Osteocyte (in vitro differentiated cells): ENCODE measurements at regions not wholly inside any gene's neighbourhood (a gene's known extent, or its start where the extent isn't known, plus 50 kb on each side); places are given as distances from the start of the nearest gene placed in this dataset.

ENCODE experiments used
- DNase-seq: peaks from one replicate; pipeline ENCODE4 v3.0.0; 2021; ENCODE audit warnings: mixed read lengths; ENCODE audit not compliant: unreplicated experiment; ENCODE audit errors: extremely low spot score
- H3K27ac Mint-ChIP-seq: one replicate; pipeline ENCODE4 v1.8.0; 2021; ENCODE audit warnings: mild to moderate bottlenecking, mixed read lengths; ENCODE audit not compliant: unreplicated experiment
- H3K27me3 Mint-ChIP-seq: one replicate; pipeline ENCODE4 v1.8.0; 2021; ENCODE audit warnings: mixed read lengths; ENCODE audit not compliant: unreplicated experiment
- H3K36me3 Mint-ChIP-seq: one replicate; pipeline ENCODE4 v1.8.0; 2021; ENCODE audit warnings: mixed read lengths; ENCODE audit not compliant: unreplicated experiment
- H3K4me1 Mint-ChIP-seq: one replicate; pipeline ENCODE4 v1.8.0; 2021; ENCODE audit warnings: mixed read lengths; ENCODE audit not compliant: unreplicated experiment
- H3K4me3 Mint-ChIP-seq: one replicate; pipeline ENCODE4 v1.8.0; 2021; ENCODE audit warnings: mild to moderate bottlenecking, moderate library complexity, mixed read lengths; ENCODE audit not compliant: unreplicated experiment
- H3K9me3 Mint-ChIP-seq: one replicate; pipeline ENCODE4 v1.8.0; 2021; ENCODE audit warnings: mixed read lengths; ENCODE audit not compliant: unreplicated experiment
- TF ChIP-seq, protein P1 (sequence below): fragments of 200-600 bp; sonication (generic); IDR thresholded peaks from 2 replicates; pipeline ENCODE4 v1.5.0; 2021; ENCODE audit warnings: antibody characterized with exemption, mild to moderate bottlenecking, moderate library complexity

DNA sequence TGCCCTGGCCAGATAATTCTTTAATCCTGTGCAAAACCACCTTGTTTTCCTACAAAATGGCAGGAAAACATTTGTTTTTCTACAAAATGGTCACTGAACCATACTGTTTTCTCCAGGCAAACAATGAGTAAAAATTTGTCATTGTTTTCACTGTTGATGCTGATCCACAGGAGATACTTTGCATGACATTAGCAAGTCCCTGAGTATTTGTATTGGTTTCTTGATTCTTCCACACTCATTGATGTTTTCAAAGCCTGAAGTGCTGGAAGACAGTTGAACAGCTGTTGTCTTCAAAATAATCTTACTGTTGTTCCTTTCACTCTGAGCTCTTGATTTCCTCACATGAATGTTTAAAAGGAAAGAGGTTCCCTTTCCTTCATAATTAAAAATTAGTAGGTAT is 123.1 kb upstream of the HTR2A start:
- Mint-ChIP-seq H3K4me1 (no peaks in the 10 kb centered on the region), H3K36me3 (no peaks in the 10 kb centered on the region), H3K4me3 (no peak overlapping the region), H3K9me3 (peaks cover 4% of the 10 kb centered on the region), H3K27ac (no peak overlapping the region), H3K27me3 (peaks cover 2% of the 10 kb centered on the region)
- TF ChIP-seq, protein P1, sequence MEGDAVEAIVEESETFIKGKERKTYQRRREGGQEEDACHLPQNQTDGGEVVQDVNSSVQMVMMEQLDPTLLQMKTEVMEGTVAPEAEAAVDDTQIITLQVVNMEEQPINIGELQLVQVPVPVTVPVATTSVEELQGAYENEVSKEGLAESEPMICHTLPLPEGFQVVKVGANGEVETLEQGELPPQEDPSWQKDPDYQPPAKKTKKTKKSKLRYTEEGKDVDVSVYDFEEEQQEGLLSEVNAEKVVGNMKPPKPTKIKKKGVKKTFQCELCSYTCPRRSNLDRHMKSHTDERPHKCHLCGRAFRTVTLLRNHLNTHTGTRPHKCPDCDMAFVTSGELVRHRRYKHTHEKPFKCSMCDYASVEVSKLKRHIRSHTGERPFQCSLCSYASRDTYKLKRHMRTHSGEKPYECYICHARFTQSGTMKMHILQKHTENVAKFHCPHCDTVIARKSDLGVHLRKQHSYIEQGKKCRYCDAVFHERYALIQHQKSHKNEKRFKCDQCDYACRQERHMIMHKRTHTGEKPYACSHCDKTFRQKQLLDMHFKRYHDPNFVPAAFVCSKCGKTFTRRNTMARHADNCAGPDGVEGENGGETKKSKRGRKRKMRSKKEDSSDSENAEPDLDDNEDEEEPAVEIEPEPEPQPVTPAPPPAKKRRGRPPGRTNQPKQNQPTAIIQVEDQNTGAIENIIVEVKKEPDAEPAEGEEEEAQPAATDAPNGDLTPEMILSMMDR = no peak
- DNase-seq = no peak

DNA sequence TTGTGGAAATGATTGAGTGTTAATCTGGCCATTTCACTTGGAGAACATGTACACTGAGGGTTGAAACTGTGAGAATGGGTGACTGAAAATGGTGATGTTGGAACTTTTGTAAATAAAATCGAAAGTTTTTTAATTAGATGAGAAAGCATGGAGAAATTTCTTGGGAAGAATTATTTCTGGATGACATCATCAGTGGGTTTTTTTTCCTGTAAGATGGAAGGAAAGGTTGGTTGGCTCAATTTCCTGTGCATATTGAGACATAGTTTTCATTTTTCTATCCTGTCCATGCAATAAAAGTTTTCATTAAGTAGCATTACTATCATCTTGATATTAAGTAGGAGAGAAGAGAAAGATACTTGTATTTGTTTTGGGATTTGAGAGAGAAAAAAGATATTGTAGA is 120.6 kb upstream of the HTR2A start:
- H3K4me3 Mint-ChIP-seq = no peak overlapping the region
- H3K36me3 Mint-ChIP-seq = no peaks in the 10 kb centered on the region
- H3K27ac Mint-ChIP-seq = no peak overlapping the region
- TF ChIP-seq, protein P1 = no peak
- H3K4me1 Mint-ChIP-seq = no peaks in the 10 kb centered on the region
- peaks cover 4% of the 10 kb centered on the region for H3K9me3 Mint-ChIP-seq
- no peak for DNase-seq
- H3K27me3 Mint-ChIP-seq = peaks cover 7% of the 10 kb centered on the region

- Mint-ChIP-seq H3K4me3 (no peak overlapping the region), H3K27ac (no peak overlapping the region), H3K9me3 (no peaks in the 10 kb centered on the region), H3K27me3 (peaks cover 12% of the 10 kb centered on the region), H3K4me1 (no peaks in the 10 kb centered on the region), H3K36me3 (no peaks in the 10 kb centered on the region)
- TF ChIP-seq, protein P1 = no peak
- DNase-seq = no peak
Observed at GRCh38 chr13:47008318-47008717, 111.5 kb upstream of the HTR2A start.

GRCh38 chr13:47005756-47006414 is 109.0 kb upstream of the HTR2A start:
- Mint-ChIP-seq H3K9me3 (no peaks in the 10 kb centered on the region), H3K27ac (no peak overlapping the region), H3K4me1 (no peaks in the 10 kb centered on the region), H3K4me3 (no peak overlapping the region), H3K36me3 (no peaks in the 10 kb centered on the region), H3K27me3 (peaks cover 7% of the 10 kb centered on the region)
- no peak for DNase-seq
- TF ChIP-seq, protein P1 = no peak

GRCh38 chr13:47004540-47004939 is 107.7 kb upstream of the HTR2A start:
- Mint-ChIP-seq H3K27ac (no peak overlapping the region), H3K9me3 (no peaks in the 10 kb centered on the region), H3K4me1 (no peaks in the 10 kb centered on the region), H3K4me3 (no peak overlapping the region), H3K27me3 (peaks cover 7% of the 10 kb centered on the region), H3K36me3 (no peaks in the 10 kb centered on the region)
- no peak for DNase-seq
- TF ChIP-seq, protein P1 = no peak
